ENCODE measurements at regions not wholly inside any gene's neighbourhood (a gene's known extent, or its start where the extent isn't known, plus 50 kb on each side); places are given as distances from the start of the nearest gene placed in this dataset.
A peak's percentile ranks its signal among the peaks of the same experiment; 100 is the strongest.
"Not testable (repeated sequence)": the region's sequence is repeated elsewhere in the genome, so short reads cannot be mapped to it uniquely, and the experiment has no call there.

GRCh38 chr7:88610942-88611341 is 148.6 kb upstream of the ZNF804B start:
- DNase-seq = no peak

- DNase-seq = no peak
These were observed 158.8 kb upstream of the ZNF804B start for GRCh38 chr7:88600695-88601094.

GRCh38 chr7:88599528-88599927 is 160.0 kb upstream of the ZNF804B start:
- DNase-seq = no peak

GRCh38 chr7:88597941-88598425 is 161.5 kb upstream of the ZNF804B start:
- DNase-seq = no peak

- DNase-seq = no peak
These were observed 168.5 kb upstream of the ZNF804B start for GRCh38 chr7:88590963-88591362.

- no peak for DNase-seq
These were observed 169.6 kb upstream of the ZNF804B start for GRCh38 chr7:88589927-88590326.

GRCh38 chr7:88586890-88587289 is 172.6 kb upstream of the ZNF804B start:
- no peak for DNase-seq

- DNase-seq = no peak
These were observed 173.3 kb upstream of the ZNF804B start for GRCh38 chr7:88586219-88586618.

GRCh38 chr7:88576720-88577119 is 182.8 kb upstream of the ZNF804B start:
- no peak for DNase-seq

- DNase-seq = no peak
These were observed 193.3 kb upstream of the ZNF804B start for GRCh38 chr7:88566162-88566729.

- DNase-seq = no peak
These were observed 194.1 kb upstream of the ZNF804B start for GRCh38 chr7:88565401-88565800.

- DNase-seq = not testable (repeated sequence)
These were observed 203.1 kb upstream of the ZNF804B start for GRCh38 chr7:88556441-88556840.

- DNase-seq = not testable (repeated sequence)
These were observed 204.7 kb upstream of the ZNF804B start for GRCh38 chr7:88554847-88555246.

GRCh38 chr7:88548399-88548798 is 211.1 kb upstream of the ZNF804B start:
- no peak for DNase-seq

- no peak for DNase-seq
These were observed 212.7 kb upstream of the ZNF804B start for GRCh38 chr7:88546808-88547207.

GRCh38 chr7:88545663-88546062 is 213.8 kb upstream of the ZNF804B start:
- DNase-seq = no peak

- DNase-seq = peak; percentile 18
These were observed 219.5 kb upstream of the ZNF804B start for GRCh38 chr7:88540012-88540411.

GRCh38 chr7:88539518-88539917 is 220.0 kb upstream of the ZNF804B start:
- DNase-seq = no peak

- DNase-seq = no peak
These were observed 217.0 kb upstream of the STEAP4 start for GRCh38 chr7:88523645-88524044.

GRCh38 chr7:88522771-88523293 is 216.1 kb upstream of the STEAP4 start:
- DNase-seq = no peak

GRCh38 chr7:88516429-88516828 is 209.7 kb upstream of the STEAP4 start:
- DNase-seq = no peak

- DNase-seq = no peak
These were observed 208.6 kb upstream of the STEAP4 start for GRCh38 chr7:88515301-88515700.

- no peak for DNase-seq
These were observed 202.6 kb upstream of the STEAP4 start for GRCh38 chr7:88509341-88509740.

- peak; percentile 46 for DNase-seq
These were observed 193.4 kb upstream of the STEAP4 start for GRCh38 chr7:88500131-88500530.
